ENCODE measurements at regions not wholly inside any gene's neighbourhood (a gene's known extent, or its start where the extent isn't known, plus 50 kb on each side); places are given as distances from the start of the nearest gene placed in this dataset.

GRCh38 chr7:156543699-156544598 lies 96.6 kb upstream of the RNF32 start:
- Histone ChIP-seq H3K27ac (no peak overlapping the region), H3K4me1 (no peaks in the 10 kb centered on the region), H3K36me3 (no peaks in the 10 kb centered on the region), H3K27me3 (no peaks in the 10 kb centered on the region), H3K9me3 (peaks cover 0 to 12% of the 10 kb centered on the region in 2 donors), H3K4me3 (no peak overlapping the region)
- TF ChIP-seq POLR2A (IDR thresholded peaks at IDR 0.05), result no peak
- no peak for TF ChIP-seq POLR2AphosphoS5 (IDR thresholded peaks at IDR 0.05)
- TF ChIP-seq CTCF (IDR thresholded peaks at IDR 0.05), result no peak
- intact Hi-C loops (cut with DNase I; ENCODE audit: low total_unique reads), result no loop called here
- no peak for DNase-seq (ENCODE audit: low spot score in 2 of 2)

- Histone ChIP-seq H3K27me3 (no peaks in the 10 kb centered on the region), H3K4me3 (no peak overlapping the region), H3K9me3 (no peaks in the 10 kb centered on the region), H3K36me3 (no peaks in the 10 kb centered on the region), H3K4me1 (no peaks in the 10 kb centered on the region), H3K27ac (no peak overlapping the region)
- intact Hi-C loops (cut with DNase I; ENCODE audit: low total_unique reads), result no loop called here
- no peak for TF ChIP-seq POLR2A (IDR thresholded peaks at IDR 0.05)
- TF ChIP-seq POLR2AphosphoS5 (IDR thresholded peaks at IDR 0.05), result no peak
- TF ChIP-seq CTCF (IDR thresholded peaks at IDR 0.05), result no peak
- DNase-seq (ENCODE audit: low spot score in 2 of 2), result no peak
Observed at GRCh38 chr7:156540619-156541165, 99.9 kb upstream of the RNF32 start.

- intact Hi-C loops (cut with DNase I; ENCODE audit: low total_unique reads), result no loop called here
- no peaks in the 10 kb centered on the region for H3K9me3 ChIP-seq
Observed at GRCh38 chr7:156539999-156540398, 100.6 kb upstream of the RNF32 start.

GRCh38 chr7:156537006-156537405 lies 103.6 kb upstream of the RNF32 start:
- Histone ChIP-seq H3K36me3 (no peaks in the 10 kb centered on the region), H3K27me3 (no peaks in the 10 kb centered on the region), H3K4me3 (no peak overlapping the region), H3K4me1 (no peaks in the 10 kb centered on the region), H3K9me3 (no peaks in the 10 kb centered on the region), H3K27ac (no peak overlapping the region)
- intact Hi-C loops (cut with DNase I; ENCODE audit: low total_unique reads), result no loop called here
- no peak for TF ChIP-seq POLR2AphosphoS5 (IDR thresholded peaks at IDR 0.05)
- TF ChIP-seq CTCF (IDR thresholded peaks at IDR 0.05), result no peak
- TF ChIP-seq POLR2A (IDR thresholded peaks at IDR 0.05), result no peak
- no peak for DNase-seq (ENCODE audit: low spot score in 2 of 2)

More at GRCh38 chr7:156539999-156540398, 100.6 kb upstream of the RNF32 start:
- H3K27ac ChIP-seq, result no peak overlapping the region
- no peak for DNase-seq (ENCODE audit: low spot score in 2 of 2)
- no peaks in the 10 kb centered on the region for H3K36me3 ChIP-seq
- H3K4me1 ChIP-seq, result no peaks in the 10 kb centered on the region
- H3K4me3 ChIP-seq, result no peak overlapping the region
- TF ChIP-seq CTCF (IDR thresholded peaks at IDR 0.05) (no peak), POLR2A (IDR thresholded peaks at IDR 0.05) (no peak), POLR2AphosphoS5 (IDR thresholded peaks at IDR 0.05) (no peak)
- H3K27me3 ChIP-seq, result no peaks in the 10 kb centered on the region

- Histone ChIP-seq H3K36me3 (no peaks in the 10 kb centered on the region), H3K4me1 (no peaks in the 10 kb centered on the region), H3K27ac (no peak overlapping the region), H3K4me3 (no peak overlapping the region), H3K9me3 (no peaks in the 10 kb centered on the region), H3K27me3 (no peaks in the 10 kb centered on the region)
- no peak for TF ChIP-seq POLR2A (IDR thresholded peaks at IDR 0.05)
- no peak for TF ChIP-seq CTCF (IDR thresholded peaks at IDR 0.05)
- TF ChIP-seq POLR2AphosphoS5 (IDR thresholded peaks at IDR 0.05), result no peak
- intact Hi-C loops (cut with DNase I; ENCODE audit: low total_unique reads), result no loop called here
- DNase-seq (ENCODE audit: low spot score in 2 of 2), result no peak
Observed at GRCh38 chr7:156534925-156535324, 105.6 kb upstream of the RNF32 start.

Measured in breast epithelium (tissue), 4 donors.